ENCODE measurements at regions not wholly inside any gene's neighbourhood (a gene's known extent, or its start where the extent isn't known, plus 50 kb on each side); places are given as distances from the start of the nearest gene placed in this dataset.

- no peak for TF ChIP-seq TCF4 (CRISPR knock-in tag; IDR thresholded peaks at IDR 0.05; ENCODE audit: borderline replicate concordance)
- TF ChIP-seq RARB (CRISPR knock-in tag; IDR thresholded peaks at IDR 0.05): no peak
- TF ChIP-seq PPARA (CRISPR knock-in tag; IDR thresholded peaks at IDR 0.05; ENCODE audit: borderline replicate concordance): no peak
- TF ChIP-seq CREB5 (CRISPR knock-in tag; IDR thresholded peaks at IDR 0.05; ENCODE audit: low read depth): no peak
- no peak for TF ChIP-seq PATZ1 (CRISPR knock-in tag; IDR thresholded peaks at IDR 0.05; ENCODE audit: borderline replicate concordance)
- TF ChIP-seq GLIS3 (CRISPR knock-in tag; IDR thresholded peaks at IDR 0.05): no peak
Measured at GRCh38 chr10:56505555-56505954, 144.5 kb upstream of the ZWINT start.
